ENCODE measurements at regions not wholly inside any gene's neighbourhood (a gene's known extent, or its start where the extent isn't known, plus 50 kb on each side); places are given as distances from the start of the nearest gene placed in this dataset.

DNA sequence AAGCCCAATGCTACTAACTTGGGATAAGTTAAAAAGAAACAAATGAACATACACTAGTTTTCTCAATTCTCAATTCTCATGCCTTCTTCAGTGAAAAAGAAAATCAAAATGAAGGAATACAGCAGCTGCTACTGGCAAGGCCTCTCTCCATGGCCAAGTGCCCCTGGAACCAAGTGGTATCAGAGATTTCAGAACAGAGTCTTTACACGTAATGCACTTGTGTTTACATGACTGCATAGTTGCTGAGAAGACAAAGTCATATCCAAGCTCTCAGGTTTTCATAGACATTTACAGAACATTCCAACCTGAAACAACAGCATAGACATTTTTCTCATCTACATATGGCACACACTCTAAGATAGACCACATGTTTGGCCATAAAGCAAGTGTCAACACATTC, 789.9 kb downstream of the CBLN2 start:
- no peaks in the 10 kb centered on the region for H3K36me3 ChIP-seq (replicated peaks)
- no peak overlapping the region for H3K4me3 ChIP-seq (ENCODE audit: low read depth, low read length)
- H3K27ac ChIP-seq = no peak overlapping the region
- in situ Hi-C loops (cut with HindIII; ENCODE audit: low pct_ligation_motif_present, low sequenced_read_pairs) = no loop called here
- no peak for TF ChIP-seq CTCF (IDR thresholded peaks at IDR 0.05; ENCODE audit: low read depth, low read length, missing control alignments)
- no peak for DNase-seq
- H3K27me3 ChIP-seq (replicated peaks) = no peaks in the 10 kb centered on the region

DNA sequence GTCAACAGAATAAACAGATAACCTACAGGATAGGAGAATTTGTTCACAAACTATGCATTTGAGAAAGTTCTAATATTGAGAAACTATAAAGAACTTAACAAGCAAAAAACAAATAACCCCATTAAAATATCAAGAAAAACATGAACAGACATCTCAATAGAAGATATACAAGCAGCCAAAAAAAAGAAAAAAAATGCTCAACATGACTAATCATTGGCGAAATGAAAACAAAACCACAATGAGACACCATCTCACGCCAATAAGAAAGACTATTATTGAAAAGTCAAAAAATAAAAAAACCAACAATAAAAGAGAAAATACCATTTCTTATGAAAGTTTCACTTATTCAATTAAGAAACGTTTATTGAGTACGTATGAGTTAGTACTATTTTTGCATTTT, 800.5 kb downstream of the CBLN2 start:
- H3K27me3 ChIP-seq (replicated peaks) = no peaks in the 10 kb centered on the region
- TF ChIP-seq CTCF (IDR thresholded peaks at IDR 0.05; ENCODE audit: low read depth, low read length, missing control alignments) = no peak
- no peak for DNase-seq
- no peak overlapping the region for H3K4me3 ChIP-seq (ENCODE audit: low read depth, low read length)
- no peaks in the 10 kb centered on the region for H3K36me3 ChIP-seq (replicated peaks)
- in situ Hi-C loops (cut with HindIII; ENCODE audit: low pct_ligation_motif_present, low sequenced_read_pairs) = no loop called here
- H3K27ac ChIP-seq = no peak overlapping the region

DNA sequence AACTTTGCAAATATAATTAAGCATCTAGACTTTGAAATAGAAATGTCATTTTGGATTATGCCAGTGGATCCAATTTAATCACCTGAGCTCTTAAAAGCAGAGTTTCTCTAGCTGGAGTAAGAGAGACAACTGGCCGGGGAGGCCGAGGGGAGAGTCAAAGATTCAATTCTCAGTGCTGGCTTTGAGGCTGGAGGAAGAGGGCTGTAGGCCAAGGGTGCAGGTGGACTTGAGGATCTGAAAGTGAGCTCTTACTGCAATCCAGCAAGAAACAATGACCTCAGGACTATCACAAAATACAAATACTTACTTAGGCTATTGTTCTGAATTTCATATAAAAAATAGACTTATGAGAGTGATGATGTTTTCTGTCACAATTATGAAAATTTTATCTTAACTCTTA, 814.5 kb downstream of the CBLN2 start:
- no peak for DNase-seq
- TF ChIP-seq CTCF (IDR thresholded peaks at IDR 0.05; ENCODE audit: low read depth, low read length, missing control alignments) = no peak
- in situ Hi-C loops (cut with HindIII; ENCODE audit: low pct_ligation_motif_present, low sequenced_read_pairs) = no loop called here

GRCh38 chr18:71727909-71728308, 816.2 kb downstream of the CBLN2 start:
- no peak overlapping the region for H3K27ac ChIP-seq
- no peak for DNase-seq
- in situ Hi-C loops (cut with HindIII; ENCODE audit: low pct_ligation_motif_present, low sequenced_read_pairs) = no loop called here
- H3K4me3 ChIP-seq (ENCODE audit: low read depth, low read length) = no peak overlapping the region
- no peaks in the 10 kb centered on the region for H3K27me3 ChIP-seq (replicated peaks)
- no peaks in the 10 kb centered on the region for H3K36me3 ChIP-seq (replicated peaks)
- TF ChIP-seq CTCF (IDR thresholded peaks at IDR 0.05; ENCODE audit: low read depth, low read length, missing control alignments) = no peak

More for the DNA sequence above, 814.5 kb downstream of the CBLN2 start:
- H3K27ac ChIP-seq = no peak overlapping the region
- H3K4me3 ChIP-seq (ENCODE audit: low read depth, low read length) = no peak overlapping the region
- H3K27me3 ChIP-seq (replicated peaks) = no peaks in the 10 kb centered on the region
- no peaks in the 10 kb centered on the region for H3K36me3 ChIP-seq (replicated peaks)

DNA sequence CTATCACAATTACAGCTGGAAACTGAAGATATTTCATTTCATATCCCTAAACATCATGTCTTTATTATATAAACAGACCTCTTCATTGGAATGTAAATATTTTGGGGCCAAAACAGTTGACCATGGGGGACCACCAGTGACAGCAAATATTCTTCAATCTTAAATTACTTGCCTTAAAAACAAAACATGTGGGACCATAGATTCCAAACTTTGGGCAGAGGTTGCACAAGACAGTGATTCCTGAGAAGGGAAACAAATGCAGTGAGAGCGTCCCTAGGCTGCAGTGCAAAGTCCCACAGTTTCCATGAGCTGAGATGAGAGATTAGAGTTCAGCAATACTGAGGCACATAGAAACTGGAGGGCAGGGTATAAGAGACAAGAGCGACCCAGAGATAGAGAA, 818.9 kb downstream of the CBLN2 start:
- Histone ChIP-seq H3K36me3 (replicated peaks) (no peaks in the 10 kb centered on the region), H3K4me3 (ENCODE audit: low read depth, low read length) (no peak overlapping the region), H3K27ac (no peak overlapping the region), H3K27me3 (replicated peaks) (no peaks in the 10 kb centered on the region)
- TF ChIP-seq CTCF (IDR thresholded peaks at IDR 0.05; ENCODE audit: low read depth, low read length, missing control alignments) = no peak
- in situ Hi-C loops (cut with HindIII; ENCODE audit: low pct_ligation_motif_present, low sequenced_read_pairs) = no loop called here
- DNase-seq = no peak

GRCh38 chr18:71707985-71708500, 836.1 kb downstream of the CBLN2 start:
- Histone ChIP-seq H3K36me3 (replicated peaks) (no peaks in the 10 kb centered on the region), H3K27ac (no peak overlapping the region), H3K27me3 (replicated peaks) (no peaks in the 10 kb centered on the region), H3K4me3 (ENCODE audit: low read depth, low read length) (no peak overlapping the region)
- DNase-seq = no peak
- in situ Hi-C loops (cut with HindIII; ENCODE audit: low pct_ligation_motif_present, low sequenced_read_pairs) = no loop called here
- no peak for TF ChIP-seq CTCF (IDR thresholded peaks at IDR 0.05; ENCODE audit: low read depth, low read length, missing control alignments)

All from brain microvascular endothelial cell (primary cell).